KMS-11 (cell line): ENCODE measurements at regions not wholly inside any gene's neighbourhood (a gene's known extent, or its start where the extent isn't known, plus 50 kb on each side); places are given as distances from the start of the nearest gene placed in this dataset.

Source experiments
- H2AFZ ChIP-seq: fragments of 200-600 bp; sonication (generic); 2 replicates; pipeline ENCODE4 v1.6.1; 2016; ENCODE audit warnings: antibody characterized with exemption, mixed run types, low read depth
- H3K27ac ChIP-seq: fragments of 200-600 bp; sonication (generic); 2 replicates; pipeline ENCODE4 v1.6.1; 2016; ENCODE audit warnings: mild to moderate bottlenecking, mixed run types
- H3K27me3 ChIP-seq: fragments of 200-600 bp; sonication (generic); 2 replicates; pipeline ENCODE4 v1.6.1; 2017; ENCODE audit warnings: mild to moderate bottlenecking, low read depth, mixed run types, moderate library complexity; ENCODE audit not compliant: insufficient read depth
- H3K36me3 ChIP-seq: fragments of 200-600 bp; sonication (generic); 2 replicates; pipeline ENCODE4 v1.6.1; 2017; ENCODE audit warnings: mild to moderate bottlenecking, mixed run types; ENCODE audit not compliant: insufficient read depth
- H3K4me1 ChIP-seq: fragments of 200-600 bp; sonication (generic); 2 replicates; pipeline ENCODE4 v1.6.1; 2016; ENCODE audit warnings: mild to moderate bottlenecking, low read depth, mixed run types; ENCODE audit not compliant: poor library complexity, severe bottlenecking
- H3K4me2 ChIP-seq: fragments of 200-600 bp; sonication (generic); 2 replicates; pipeline ENCODE4 v1.7.0; 2016; ENCODE audit warnings: mild to moderate bottlenecking, mixed run types
- H3K4me3 ChIP-seq: fragments of 200-600 bp; sonication (generic); IDR thresholded peaks from 2 replicates; pipeline ENCODE4 v1.6.1; 2017; ENCODE audit warnings: low read depth, low read length, mixed read lengths; ENCODE audit not compliant: insufficient read depth
- H3K79me2 ChIP-seq: fragments of 200-600 bp; sonication (generic); 2 replicates; pipeline ENCODE4 v1.6.1; 2016; ENCODE audit warnings: low read depth, mixed run types; ENCODE audit not compliant: insufficient read depth
- H3K9ac ChIP-seq: fragments of 200-600 bp; sonication (generic); 2 replicates; pipeline ENCODE4 v1.6.1; 2016; ENCODE audit warnings: mild to moderate bottlenecking, mixed run types
- H4K20me1 ChIP-seq: fragments of 200-600 bp; sonication (generic); 2 replicates; pipeline ENCODE4 v1.6.1; 2016; ENCODE audit warnings: mild to moderate bottlenecking, mixed run types; ENCODE audit not compliant: insufficient read depth
- CTCF ChIP-seq: fragments of 200-600 bp; sonication (generic); conservative IDR thresholded peaks from 2 replicates; pipeline ENCODE4 v1.6.1; 2017; ENCODE audit warnings: low read depth, mild to moderate bottlenecking, antibody characterized with exemption, low read length, moderate library complexity, mixed read lengths

GRCh38 chr11:116693102-116693570 lies 79.7 kb downstream of the BUD13 start:
- no peak for TF ChIP-seq CTCF
- Histone ChIP-seq H3K36me3 (no peaks in the 10 kb centered on the region), H3K4me2 (no peak overlapping the region), H3K79me2 (no peaks in the 10 kb centered on the region), H3K27ac (no peak overlapping the region), H3K4me3 (no peak overlapping the region), H3K9ac (no peak overlapping the region), H3K27me3 (no peaks in the 10 kb centered on the region), H3K4me1 (no peaks in the 10 kb centered on the region), H4K20me1 (no peaks in the 10 kb centered on the region), H2AFZ (no peak overlapping the region)

- Histone ChIP-seq H3K79me2 (no peaks in the 10 kb centered on the region), H3K27ac (no peak overlapping the region), H3K36me3 (no peaks in the 10 kb centered on the region), H2AFZ (no peak overlapping the region), H3K4me2 (no peak overlapping the region), H3K9ac (no peak overlapping the region), H3K4me3 (no peak overlapping the region), H3K4me1 (no peaks in the 10 kb centered on the region), H4K20me1 (no peaks in the 10 kb centered on the region), H3K27me3 (no peaks in the 10 kb centered on the region)
- TF ChIP-seq CTCF, result no peak
Observed at GRCh38 chr11:116692318-116693101, 80.3 kb downstream of the BUD13 start.

- H3K27me3 ChIP-seq, result no peaks in the 10 kb centered on the region
- no peaks in the 10 kb centered on the region for H3K36me3 ChIP-seq
- no peak overlapping the region for H3K27ac ChIP-seq
- H2AFZ ChIP-seq, result no peak overlapping the region
- TF ChIP-seq CTCF, result peak; percentile 81
- no peak overlapping the region for H3K4me2 ChIP-seq
- no peaks in the 10 kb centered on the region for H3K79me2 ChIP-seq
- no peaks in the 10 kb centered on the region for H3K4me1 ChIP-seq
- no peak overlapping the region for H3K4me3 ChIP-seq
- no peak overlapping the region for H3K9ac ChIP-seq
- H4K20me1 ChIP-seq, result no peaks in the 10 kb centered on the region
Observed at GRCh38 chr11:116691771-116692177, 81.0 kb downstream of the BUD13 start.

GRCh38 chr11:116690611-116691010 lies 82.2 kb downstream of the BUD13 start:
- Histone ChIP-seq H3K9ac (no peak overlapping the region), H3K79me2 (no peaks in the 10 kb centered on the region), H3K4me2 (no peak overlapping the region), H3K27ac (no peak overlapping the region), H2AFZ (no peak overlapping the region), H3K4me1 (no peaks in the 10 kb centered on the region), H3K4me3 (no peak overlapping the region), H3K36me3 (no peaks in the 10 kb centered on the region), H3K27me3 (no peaks in the 10 kb centered on the region), H4K20me1 (no peaks in the 10 kb centered on the region)
- TF ChIP-seq CTCF, result no peak
